GF-D8 (cell line): ENCODE measurements at regions not wholly inside any gene's neighbourhood (a gene's known extent, or its start where the extent isn't known, plus 50 kb on each side); places are given as distances from the start of the nearest gene placed in this dataset.

Experiments used
- DNase-seq: peaks from one replicate; lab custom pipeline; 2025; lab: John Stamatoyannopoulos, UW

GRCh38 chr20:40449144-40449690, 239.8 kb downstream of the MAFB start:
- DNase-seq, result no peak

GRCh38 chr20:40446888-40447287, 242.1 kb downstream of the MAFB start:
- no peak for DNase-seq

- no peak for DNase-seq
These were observed 244.5 kb downstream of the MAFB start for GRCh38 chr20:40444516-40444915.

GRCh38 chr20:40443753-40444152, 245.3 kb downstream of the MAFB start:
- no peak for DNase-seq

GRCh38 chr20:40442181-40442963, 246.7 kb downstream of the MAFB start:
- no peak for DNase-seq

GRCh38 chr20:40441771-40442170, 247.3 kb downstream of the MAFB start:
- no peak for DNase-seq

GRCh38 chr20:40438161-40438830, 250.7 kb downstream of the MAFB start:
- no peak for DNase-seq

- DNase-seq, result no peak
These were observed 253.0 kb downstream of the MAFB start for GRCh38 chr20:40436011-40436410.

GRCh38 chr20:40435146-40435895, 253.7 kb downstream of the MAFB start:
- DNase-seq, result no peak

- DNase-seq, result no peak
These were observed 254.9 kb downstream of the MAFB start for GRCh38 chr20:40434122-40434521.

- no peak for DNase-seq
These were observed 255.6 kb downstream of the MAFB start for GRCh38 chr20:40433341-40433861.

GRCh38 chr20:40431611-40432010, 257.4 kb downstream of the MAFB start:
- DNase-seq, result no peak

GRCh38 chr20:40431112-40431511, 257.9 kb downstream of the MAFB start:
- no peak for DNase-seq

GRCh38 chr20:40427026-40427425, 262.0 kb downstream of the MAFB start:
- no peak for DNase-seq

- DNase-seq, result no peak
These were observed 264.3 kb downstream of the MAFB start for GRCh38 chr20:40424695-40425094.

GRCh38 chr20:40422656-40423055, 266.4 kb downstream of the MAFB start:
- DNase-seq, result no peak

- no peak for DNase-seq
These were observed 272.8 kb downstream of the MAFB start for GRCh38 chr20:40416274-40416673.

- DNase-seq, result no peak
These were observed 274.0 kb downstream of the MAFB start for GRCh38 chr20:40414843-40415615.

- DNase-seq, result no peak
These were observed 279.0 kb downstream of the MAFB start for GRCh38 chr20:40410028-40410427.

- DNase-seq, result no peak
These were observed 291.6 kb downstream of the MAFB start for GRCh38 chr20:40397467-40397866.
